ENCODE measurements at regions not wholly inside any gene's neighbourhood (a gene's known extent, or its start where the extent isn't known, plus 50 kb on each side); places are given as distances from the start of the nearest gene placed in this dataset.

- DNase-seq = no peak
Measured at GRCh38 chr18:67282796-67283195, 233.7 kb downstream of the DSEL start.

- DNase-seq = no peak
Measured at GRCh38 chr18:67281746-67282145, 234.8 kb downstream of the DSEL start.

GRCh38 chr18:67280486-67281242 lies 235.9 kb downstream of the DSEL start:
- DNase-seq = no peak

GRCh38 chr18:67279988-67280387 lies 236.5 kb downstream of the DSEL start:
- no peak for DNase-seq

GRCh38 chr18:67278984-67279383 lies 237.5 kb downstream of the DSEL start:
- DNase-seq = no peak

- DNase-seq = no peak
Measured at GRCh38 chr18:67276638-67277037, 239.9 kb downstream of the DSEL start.

- DNase-seq = no peak
Measured at GRCh38 chr18:67273288-67273687, 243.2 kb downstream of the DSEL start.

- DNase-seq = no peak
Measured at GRCh38 chr18:67269206-67269605, 247.3 kb downstream of the DSEL start.

- no peak for DNase-seq
Measured at GRCh38 chr18:67268530-67268929, 248.0 kb downstream of the DSEL start.

- DNase-seq = no peak
Measured at GRCh38 chr18:67266246-67267237, 250.0 kb downstream of the DSEL start.

GRCh38 chr18:67265464-67266245 lies 250.9 kb downstream of the DSEL start:
- DNase-seq = no peak

- no peak for DNase-seq
Measured at GRCh38 chr18:67261931-67262552, 254.5 kb downstream of the DSEL start.

GRCh38 chr18:67260841-67261240 lies 255.7 kb downstream of the DSEL start:
- no peak for DNase-seq

GRCh38 chr18:67250776-67251424 lies 265.6 kb downstream of the DSEL start:
- DNase-seq = no peak

GRCh38 chr18:67243799-67244587 lies 272.5 kb downstream of the DSEL start:
- DNase-seq = no peak

GRCh38 chr18:67242001-67242400 lies 274.5 kb downstream of the DSEL start:
- no peak for DNase-seq

- no peak for DNase-seq
Measured at GRCh38 chr18:67241299-67241698, 275.2 kb downstream of the DSEL start.

GRCh38 chr18:67239826-67240225 lies 276.7 kb downstream of the DSEL start:
- no peak for DNase-seq

- no peak for DNase-seq
Measured at GRCh38 chr18:67232991-67233390, 283.5 kb downstream of the DSEL start.

GRCh38 chr18:67232406-67232805 lies 284.1 kb downstream of the DSEL start:
- no peak for DNase-seq

- no peak for DNase-seq
Measured at GRCh38 chr18:67222887-67223286, 293.6 kb downstream of the DSEL start.

Measured in hindlimb muscle (tissue), 1 donor.